ENCODE measurements at regions not wholly inside any gene's neighbourhood (a gene's known extent, or its start where the extent isn't known, plus 50 kb on each side); places are given as distances from the start of the nearest gene placed in this dataset.
"Not testable (repeated sequence)": the region's sequence is repeated elsewhere in the genome, so short reads cannot be mapped to it uniquely, and the experiment has no call there.

GRCh38 chr12:127150956-127151355 is 1116.0 kb upstream of the TMEM132C start (continued):
- TF ChIP-seq ZNF462 (CRISPR knock-in tag; IDR thresholded peaks at IDR 0.05) (no peak), REST (IDR thresholded peaks at IDR 0.05; ENCODE audit: unreplicated experiment) (no peak)

GRCh38 chr12:127153996-127154395 is 1113.0 kb upstream of the TMEM132C start:
- no peak overlapping the region for H3K4me2 ChIP-seq
- H2AFZ ChIP-seq: no peak overlapping the region
- no peaks in the 10 kb centered on the region for H3F3A ChIP-seq (replicated peaks; ENCODE audit: low read depth)
- H3K27ac Mint-ChIP-seq: no peak overlapping the region
- no peak overlapping the region for H3K4me3 ChIP-seq
- H3K9me3 Mint-ChIP-seq: no peaks in the 10 kb centered on the region; the same call in 1 of the 3 replicates
- H3K79me2 ChIP-seq (replicated peaks; ENCODE audit: insufficient read depth): no peaks in the 10 kb centered on the region
- no peaks in the 10 kb centered on the region for H3K9me2 ChIP-seq (ENCODE audit: insufficient read depth)
- no peak for ATAC-seq
- no peaks in the 10 kb centered on the region for H3K4me1 Mint-ChIP-seq
- no peak for TF ChIP-seq POLR2AphosphoS5 (IDR thresholded peaks at IDR 0.05; ENCODE audit: low read depth)
- no peak for TF ChIP-seq EZH2phosphoT487 (IDR thresholded peaks at IDR 0.05; ENCODE audit: unreplicated experiment)
- no peak for TF ChIP-seq CREB1 (CRISPR knock-in tag; IDR thresholded peaks at IDR 0.05; ENCODE audit: low read depth)
- TF ChIP-seq EZH2 (IDR thresholded peaks at IDR 0.05; ENCODE audit: low read depth, unreplicated experiment): no peak
- no peak overlapping the region for H3K27ac ChIP-seq (ENCODE audit: low read depth)
- no peaks in the 10 kb centered on the region for H3K27me3 Mint-ChIP-seq (ENCODE audit: insufficient read depth, low read depth, poor library complexity)
- DNase-seq (ENCODE audit: low spot score): no peak
- no peaks in the 10 kb centered on the region for H4K20me1 ChIP-seq (replicated peaks; ENCODE audit: insufficient read depth)
- no peak overlapping the region for H3K4me3 Mint-ChIP-seq
- H3K36me3 Mint-ChIP-seq (ENCODE audit: low read depth): peaks cover 7% of the 10 kb centered on the region; the same call in 2 of the 3 replicates
- H3K27me3 ChIP-seq (ENCODE audit: insufficient read depth): no peaks in the 10 kb centered on the region
- no peaks in the 10 kb centered on the region for H3K4me1 ChIP-seq (ENCODE audit: insufficient read depth)
- no peaks in the 10 kb centered on the region for H3K36me3 ChIP-seq (ENCODE audit: insufficient read depth)

GRCh38 chr12:127154830-127155229 is 1112.1 kb upstream of the TMEM132C start:
- H3K4me1 ChIP-seq (ENCODE audit: insufficient read depth); H3K4me3 Mint-ChIP-seq; H3F3A ChIP-seq (replicated peaks; ENCODE audit: low read depth); H3K4me2 ChIP-seq; H3K79me2 ChIP-seq (replicated peaks; ENCODE audit: insufficient read depth); H3K27me3 ChIP-seq (ENCODE audit: insufficient read depth); H3K9me3 Mint-ChIP-seq; H3K27me3 Mint-ChIP-seq (ENCODE audit: insufficient read depth, low read depth, poor library complexity); H3K9me2 ChIP-seq (ENCODE audit: insufficient read depth); H3K27ac Mint-ChIP-seq; H3K36me3 ChIP-seq (ENCODE audit: insufficient read depth); H2AFZ ChIP-seq; H3K27ac ChIP-seq (ENCODE audit: low read depth); H3K36me3 Mint-ChIP-seq (ENCODE audit: low read depth); DNase-seq (ENCODE audit: low spot score); H3K4me1 Mint-ChIP-seq; H3K4me3 ChIP-seq; H4K20me1 ChIP-seq (replicated peaks; ENCODE audit: insufficient read depth); ATAC-seq: not testable (repeated sequence)
